ENCODE measurements at regions not wholly inside any gene's neighbourhood (a gene's known extent, or its start where the extent isn't known, plus 50 kb on each side); places are given as distances from the start of the nearest gene placed in this dataset.
A peak's percentile ranks its signal among the peaks of the same experiment; 100 is the strongest.

DNA sequence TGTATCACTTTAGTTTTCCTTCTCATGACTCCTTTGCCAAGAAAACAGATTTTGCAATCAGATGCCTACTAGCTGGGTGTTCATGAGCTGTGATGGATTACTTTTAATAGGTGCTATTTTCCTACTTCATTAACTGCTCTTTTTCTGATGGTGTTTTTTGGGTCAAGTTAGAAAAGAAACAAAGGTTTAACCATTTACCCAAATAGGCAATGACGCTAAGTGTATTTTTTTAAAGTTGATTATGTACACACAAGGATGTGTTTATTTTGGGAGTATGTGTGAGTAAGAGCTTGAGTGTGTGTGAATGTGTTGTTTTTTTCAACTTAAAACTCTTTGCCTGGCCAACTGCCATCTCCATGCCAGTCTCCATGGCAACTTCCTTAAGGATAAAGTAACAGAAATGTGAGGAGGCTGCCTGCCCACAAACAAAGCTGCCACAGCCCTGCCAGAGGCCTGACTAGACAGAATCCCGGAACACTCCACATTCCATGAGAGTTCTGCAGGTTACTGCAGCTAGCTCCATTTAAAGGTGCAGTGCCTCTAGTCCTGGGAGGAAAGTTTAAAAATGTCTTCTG, 215.6 kb upstream of the RBMS3 start:
- DNase-seq, result peak; percentile 56

DNA sequence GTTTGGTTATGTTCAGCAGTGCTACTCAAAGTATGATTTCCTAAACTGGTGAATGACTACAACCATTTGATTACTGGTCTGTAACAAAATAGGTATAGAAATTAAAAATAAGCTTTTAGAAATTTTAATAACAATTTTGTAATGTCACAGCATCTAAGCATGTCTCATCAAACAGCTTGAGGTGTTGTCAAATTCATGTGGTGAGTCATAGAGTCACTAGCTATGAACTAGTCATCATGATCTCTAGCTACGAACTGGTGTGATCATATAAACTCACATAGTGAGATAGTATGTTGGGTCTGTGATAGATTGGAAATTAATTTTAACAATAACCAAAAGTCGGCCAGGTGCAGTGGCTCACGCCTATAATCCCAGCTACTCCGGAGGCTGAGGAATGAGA, 213.9 kb upstream of the RBMS3 start:
- no peak for DNase-seq

DNA sequence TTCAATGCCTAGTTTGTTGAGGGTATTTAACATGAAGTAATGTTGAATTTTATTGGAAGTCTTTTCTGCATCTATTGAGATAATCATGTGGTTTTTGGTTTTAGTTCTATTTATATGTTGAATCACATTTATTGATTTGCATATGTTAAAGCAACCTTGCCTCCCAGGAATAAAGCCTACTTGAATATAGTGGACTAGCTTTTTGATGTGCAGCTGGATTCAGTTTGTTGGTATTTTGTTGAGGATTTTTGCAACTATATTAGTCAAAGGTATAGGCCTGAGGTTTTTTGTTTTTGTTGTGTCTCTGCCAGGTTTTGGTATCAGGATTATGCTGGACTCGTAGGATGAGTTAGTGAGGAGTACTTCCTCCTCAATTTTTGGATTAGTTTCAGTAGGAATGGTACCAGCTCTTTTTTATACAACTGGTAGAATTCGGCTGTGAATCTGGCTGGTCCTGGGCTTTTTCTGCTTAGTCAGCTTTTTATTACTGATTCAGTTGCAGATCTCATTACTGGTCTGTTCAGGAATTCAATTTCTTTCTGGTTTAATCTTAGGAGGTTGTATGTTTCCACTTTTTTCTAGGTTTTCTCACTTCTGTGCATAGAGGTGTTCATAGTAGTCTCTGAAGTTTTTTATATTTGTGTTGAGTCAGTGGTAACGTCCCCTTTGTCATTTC, 209.8 kb upstream of the RBMS3 start:
- DNase-seq, result no peak

DNA sequence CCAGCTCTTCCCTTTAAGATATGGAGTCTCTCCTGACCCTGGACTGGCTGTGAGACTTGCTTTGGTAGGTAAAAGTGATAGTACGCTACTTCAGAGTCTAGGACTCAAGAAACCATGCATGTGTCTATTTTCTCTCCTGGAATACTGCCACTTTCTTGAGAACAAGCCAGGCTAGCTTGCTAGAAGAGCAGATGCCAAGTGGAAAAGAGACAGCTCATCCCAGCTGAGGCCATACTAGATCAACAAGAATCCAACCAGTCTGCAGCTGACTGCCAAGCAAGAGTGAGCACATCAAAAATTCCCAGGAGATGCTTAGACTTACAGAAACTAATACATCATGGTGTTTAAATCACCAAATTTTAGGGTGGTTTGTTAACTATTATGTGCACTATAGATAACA, 208.3 kb upstream of the RBMS3 start:
- DNase-seq, result no peak

DNA sequence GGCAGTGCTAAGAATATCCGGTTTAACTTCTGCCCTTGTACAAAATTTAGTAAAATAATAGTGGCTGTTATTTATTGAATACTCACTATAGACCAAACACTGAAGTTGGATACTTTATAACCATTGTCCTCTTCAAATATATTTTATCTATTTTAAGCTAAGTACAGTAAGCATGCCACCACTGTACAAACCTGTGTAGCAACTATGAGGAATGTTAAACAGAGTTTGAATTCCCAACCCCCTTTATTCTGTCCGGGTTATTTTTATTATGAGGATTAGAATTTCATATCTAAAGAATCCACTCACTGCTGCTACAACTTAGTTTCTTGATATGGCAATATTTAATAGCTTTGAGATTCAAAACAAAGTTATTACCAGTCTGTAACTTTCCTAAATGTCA, 203.5 kb upstream of the RBMS3 start:
- DNase-seq, result no peak

DNA sequence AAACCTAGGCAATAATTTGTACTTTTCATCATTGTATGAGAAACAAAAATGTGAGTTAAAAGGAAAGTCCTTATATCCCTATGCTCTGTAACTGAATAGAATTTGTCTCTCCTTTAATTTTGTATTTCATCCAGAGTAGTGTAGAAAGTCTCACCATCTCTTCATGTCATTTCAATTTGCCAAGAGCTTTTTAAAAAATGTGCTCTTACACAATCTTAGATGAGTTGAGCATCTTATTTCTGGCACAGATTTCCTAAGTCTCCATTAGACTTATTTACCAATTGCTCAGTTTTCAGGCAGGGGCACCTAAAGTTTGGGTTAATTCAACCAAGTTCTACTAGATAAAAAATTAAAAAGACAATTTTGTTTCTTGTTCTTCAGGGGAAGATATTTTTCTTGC, 201.5 kb upstream of the RBMS3 start:
- DNase-seq, result no peak

DNA sequence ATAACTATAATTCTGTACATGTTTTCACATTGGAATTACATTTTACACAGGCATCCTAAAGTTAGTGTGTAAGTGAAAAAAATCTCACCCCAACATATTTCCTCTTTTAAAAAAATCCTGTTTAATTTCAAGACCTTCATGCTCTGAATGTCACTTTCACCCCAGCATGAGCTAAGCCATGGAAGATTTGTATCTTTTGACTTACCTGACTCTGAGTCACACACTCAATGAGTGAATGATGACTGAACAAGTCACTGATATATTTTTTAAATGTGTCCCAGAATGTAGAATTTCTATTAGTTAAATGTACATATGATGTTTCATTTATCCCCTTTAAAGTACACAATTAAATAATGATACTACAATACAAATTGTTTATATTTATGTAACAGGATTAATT, 199.9 kb upstream of the RBMS3 start:
- no peak for DNase-seq

DNA sequence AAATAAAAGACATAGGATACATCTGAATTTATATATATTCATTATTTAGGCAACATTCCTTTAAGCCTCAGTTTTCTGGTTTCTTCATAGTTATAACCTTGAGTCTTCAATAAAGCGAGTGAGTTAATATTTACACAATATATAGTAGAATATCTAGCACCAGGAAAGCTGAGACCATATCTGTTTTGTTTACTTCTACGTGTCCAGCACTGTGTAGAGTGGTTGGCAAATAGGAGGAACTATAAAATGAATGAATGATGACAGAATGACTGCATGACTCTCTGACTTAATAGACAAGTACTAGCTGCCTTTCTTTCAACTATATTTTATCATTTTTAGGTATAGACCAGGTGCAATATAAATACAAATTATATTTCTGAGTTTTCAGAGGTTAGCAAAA, 197.8 kb upstream of the RBMS3 start:
- no peak for DNase-seq

DNA sequence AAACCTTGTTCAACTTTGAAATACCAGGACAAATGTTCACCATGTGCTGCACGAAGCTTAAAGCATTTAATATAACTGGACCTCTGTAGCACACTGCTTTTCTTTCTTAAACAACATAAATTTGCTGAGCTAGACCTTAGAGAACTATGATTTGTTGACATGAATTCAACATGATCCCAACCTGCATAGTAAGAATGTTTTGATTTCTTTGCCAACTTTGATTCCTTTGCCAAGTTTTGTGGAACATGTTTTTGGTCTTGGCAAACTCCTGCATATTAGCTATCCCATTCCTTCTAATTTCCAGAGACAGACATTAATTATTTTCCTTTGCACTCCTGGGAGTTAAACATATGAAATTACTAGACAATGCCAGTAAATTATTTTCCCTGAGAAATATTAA, 197.2 kb upstream of the RBMS3 start:
- DNase-seq, result peak; percentile 47

DNA sequence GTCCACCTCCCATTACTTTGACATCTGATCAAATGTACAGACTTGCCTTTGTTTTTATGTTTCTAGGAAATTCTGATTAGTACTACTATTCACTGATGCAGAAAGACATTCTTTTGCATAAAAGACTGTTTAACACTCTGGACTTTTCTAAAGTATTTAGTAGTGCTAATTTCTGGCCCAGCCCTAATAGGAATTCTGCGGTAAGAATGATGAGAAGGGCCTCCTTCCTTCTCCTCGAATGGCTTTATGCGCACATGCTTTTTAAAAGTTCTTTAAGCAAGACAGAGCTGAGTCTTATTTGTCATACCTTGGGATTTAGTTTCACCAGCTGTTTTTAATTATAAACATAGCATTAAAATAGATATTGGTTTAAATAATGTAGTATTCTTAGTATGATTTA, 192.3 kb upstream of the RBMS3 start:
- no peak for DNase-seq

DNA sequence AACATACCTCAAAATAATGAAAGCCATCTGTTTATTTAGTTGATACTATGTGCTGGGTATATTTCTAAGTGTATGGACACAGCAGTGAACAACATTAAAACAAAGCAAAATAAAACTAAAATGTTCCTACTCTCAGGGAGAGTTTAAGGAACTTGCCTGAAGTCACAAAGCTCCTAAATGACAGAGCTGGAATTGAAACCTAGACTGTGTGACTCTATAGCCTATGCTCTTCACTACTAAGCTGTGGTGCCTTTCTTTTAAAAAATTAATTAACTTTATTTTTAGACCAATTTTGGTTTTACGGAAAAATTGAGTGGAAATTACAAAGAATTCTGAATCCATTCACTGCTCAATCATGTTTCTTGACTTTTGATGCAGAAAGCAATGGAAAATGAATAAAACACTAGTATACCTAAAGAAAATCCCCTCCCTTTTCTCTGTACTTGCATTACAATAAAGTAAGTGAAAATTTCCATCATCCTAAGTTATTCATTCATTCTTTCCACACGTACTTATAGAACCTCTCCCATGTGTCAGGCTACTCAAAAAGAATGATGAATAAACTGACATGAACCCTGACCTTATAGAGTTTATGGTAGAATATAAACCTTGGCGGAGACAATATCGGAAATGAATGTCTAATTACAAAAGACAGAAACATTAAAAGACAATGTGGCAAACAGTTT, 189.8 kb upstream of the RBMS3 start:
- no peak for DNase-seq

DNA sequence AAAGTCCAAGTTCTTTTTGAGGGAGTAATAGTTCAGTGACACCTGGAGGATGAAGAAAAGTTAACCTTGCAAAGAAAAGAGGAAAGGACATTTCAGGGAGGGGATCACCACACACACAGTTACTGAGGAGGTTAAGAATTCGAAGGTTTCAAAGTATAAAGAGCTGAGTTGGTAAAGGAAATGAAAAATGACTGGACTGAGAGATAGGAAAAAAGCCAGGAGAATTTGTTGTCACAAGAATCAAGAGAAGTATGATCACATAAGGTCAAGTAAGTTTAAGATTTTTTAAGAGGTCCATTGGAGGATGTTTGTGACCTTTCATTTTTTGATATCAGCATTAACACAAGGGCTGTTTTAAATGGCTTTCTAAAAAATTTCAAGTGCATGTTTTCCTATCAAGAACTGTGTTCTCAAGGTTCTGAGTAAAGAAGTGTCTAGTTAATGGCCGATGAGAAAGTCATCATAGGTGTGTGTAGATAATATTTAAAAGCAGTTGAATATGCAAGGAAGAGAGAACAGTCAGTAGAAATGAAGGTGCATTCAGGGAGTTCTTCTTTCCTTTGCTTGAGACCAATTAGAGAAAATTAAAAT, 189.2 kb upstream of the RBMS3 start:
- no peak for DNase-seq

DNA sequence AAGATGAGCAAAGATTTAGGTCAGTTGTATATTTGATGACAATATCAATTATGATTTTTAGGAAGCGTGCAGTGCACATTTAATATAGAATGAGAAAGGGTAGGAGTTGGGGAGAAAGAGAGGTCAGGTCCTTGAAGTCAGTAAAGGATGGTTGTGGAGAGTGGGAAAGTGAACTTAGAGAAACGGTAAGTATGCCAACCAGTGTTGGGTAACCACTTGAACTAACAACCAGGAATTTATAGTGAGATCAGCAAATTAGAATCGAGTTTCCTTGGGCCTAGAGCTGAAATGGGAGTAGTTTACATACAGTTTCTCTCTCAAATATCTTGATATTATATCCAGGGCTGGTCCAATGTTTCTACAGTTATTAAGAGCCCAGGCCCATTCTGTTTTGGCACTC, 188.5 kb upstream of the RBMS3 start:
- no peak for DNase-seq

DNA sequence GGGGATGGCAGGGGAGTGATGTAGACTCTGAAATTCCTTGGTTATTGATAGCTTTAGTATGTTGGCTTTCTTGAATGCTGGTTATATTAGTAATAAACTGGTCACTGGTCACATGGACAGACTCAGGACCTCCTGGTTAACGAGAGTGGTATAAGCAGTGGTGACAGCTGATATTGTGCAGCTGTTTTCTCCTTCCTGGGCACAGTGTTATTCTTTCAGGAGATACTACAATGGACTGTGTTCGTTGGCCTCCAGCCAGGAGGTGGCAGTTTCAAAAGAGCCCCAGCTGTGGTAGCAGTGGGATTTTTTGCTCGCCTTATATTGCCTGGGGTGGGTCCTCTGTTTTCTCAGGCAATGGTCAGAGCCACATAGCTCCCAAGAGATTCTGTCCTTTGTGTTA, 181.6 kb upstream of the RBMS3 start:
- peak; percentile 5 for DNase-seq

DNA sequence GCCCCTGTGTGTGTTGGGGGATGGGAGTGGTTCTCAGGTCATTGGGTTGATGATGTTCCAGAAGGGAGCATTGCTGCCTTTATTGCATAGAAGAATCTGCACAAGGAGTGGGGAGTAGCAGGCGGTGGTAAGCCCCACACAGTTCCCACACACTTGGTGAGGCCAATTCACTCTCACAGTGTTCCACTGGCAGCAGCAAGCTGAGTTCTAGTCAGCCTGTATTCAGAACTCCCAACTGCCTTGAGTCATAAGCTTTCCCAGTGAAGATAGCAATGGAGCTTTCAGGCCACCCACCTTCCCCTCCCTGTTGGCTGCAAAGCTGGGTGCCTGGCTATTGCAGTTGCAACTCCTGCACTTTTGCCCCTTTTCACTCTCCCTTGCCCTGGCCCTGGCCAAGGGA, 181.1 kb upstream of the RBMS3 start:
- DNase-seq, result no peak

DNA sequence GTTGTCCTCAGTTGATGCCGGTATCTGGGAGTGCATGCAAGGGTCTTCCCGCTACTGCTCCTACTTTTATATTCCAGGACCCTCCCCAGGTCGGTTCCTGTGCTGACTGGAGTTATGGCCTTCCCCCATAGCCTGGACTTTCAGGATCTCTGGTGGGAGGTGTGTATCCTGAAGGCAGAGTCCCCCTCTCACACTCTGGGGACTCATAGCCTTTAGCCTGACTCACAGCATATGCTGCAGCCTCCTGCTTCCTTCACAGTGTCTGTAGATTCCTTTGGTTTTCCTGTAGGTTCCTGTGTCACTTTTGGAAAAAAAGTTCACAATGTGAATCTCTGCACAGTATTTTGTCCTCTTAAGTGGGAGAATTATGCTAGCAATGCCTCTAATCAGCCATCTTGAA, 180.6 kb upstream of the RBMS3 start:
- no peak for DNase-seq

DNA sequence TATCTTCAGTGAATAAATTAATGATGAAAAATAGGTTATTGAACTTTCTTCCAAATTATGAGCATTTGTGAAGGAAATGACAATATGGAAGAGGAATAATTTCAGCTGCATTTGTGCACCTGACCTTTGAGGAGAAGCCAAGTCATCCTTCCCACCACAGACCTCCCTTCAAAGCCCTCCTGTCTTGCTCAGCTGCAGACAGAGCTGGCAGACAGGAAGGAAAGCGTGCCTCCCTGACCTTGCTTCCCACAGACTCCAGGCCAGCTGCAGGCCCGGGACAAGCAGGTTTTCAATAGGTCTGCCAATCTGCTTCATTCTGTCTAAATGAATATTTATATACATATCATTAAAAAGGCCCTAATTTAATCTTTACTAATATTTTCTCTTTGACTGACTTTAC, 152.9 kb upstream of the RBMS3 start:
- DNase-seq, result no peak

DNA sequence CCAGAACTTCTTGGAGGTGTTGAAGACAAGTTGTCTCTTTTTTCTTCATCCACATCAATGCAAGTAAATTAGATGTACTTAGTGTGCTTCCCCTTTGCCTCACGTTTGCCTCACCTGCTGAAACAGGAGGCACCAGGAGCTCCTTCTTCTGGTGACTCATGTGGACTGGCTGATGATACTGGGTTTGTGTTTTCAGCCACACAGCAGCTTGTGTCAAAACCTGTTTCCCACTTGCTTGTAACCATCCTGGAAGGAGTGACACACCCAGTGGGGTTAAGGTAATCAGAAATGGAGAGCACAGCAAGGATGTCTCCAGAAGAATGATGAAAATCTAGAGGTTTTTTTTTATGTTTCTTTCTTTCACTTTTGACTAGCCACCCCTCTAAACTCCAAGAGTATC, 143.3 kb upstream of the RBMS3 start:
- DNase-seq, result no peak

DNA sequence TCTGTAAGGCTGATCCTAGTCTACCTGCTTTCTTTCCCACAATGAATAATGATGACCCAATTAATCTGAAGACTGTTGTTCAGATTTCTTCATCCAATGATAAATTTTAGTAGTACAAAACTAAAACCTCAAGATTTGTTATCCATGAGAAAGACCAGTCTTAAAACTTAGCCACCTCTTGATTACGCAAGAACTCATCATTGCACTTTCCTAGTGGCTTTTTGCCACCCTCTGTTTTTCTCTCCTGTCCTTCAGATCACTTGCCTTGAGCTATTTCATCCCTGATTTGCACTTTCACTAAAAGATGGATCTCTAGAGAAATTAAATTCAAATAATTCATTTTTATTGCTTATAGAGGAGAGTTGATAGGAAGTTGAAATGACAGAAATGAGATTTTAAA, 142.7 kb upstream of the RBMS3 start:
- no peak for DNase-seq

DNA sequence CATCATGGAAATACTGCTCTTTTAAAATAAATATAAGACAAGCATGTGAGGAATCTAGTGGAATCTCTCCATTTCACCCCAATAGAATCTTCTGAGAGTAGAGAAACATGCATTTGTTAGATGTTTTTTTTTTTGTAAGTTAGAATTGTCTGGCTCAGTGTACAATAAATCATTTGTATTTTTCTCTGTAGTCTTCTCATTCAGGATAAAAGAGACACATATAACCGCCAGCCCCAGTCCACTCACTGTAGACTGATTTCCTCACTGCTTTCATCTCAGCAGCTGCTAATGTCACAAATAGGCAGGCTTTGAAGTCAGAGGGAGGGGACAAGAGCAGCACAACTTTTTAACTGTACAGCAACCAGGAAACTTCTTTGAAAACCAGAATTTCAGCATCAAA, 140.2 kb upstream of the RBMS3 start:
- no peak for DNase-seq

DNA sequence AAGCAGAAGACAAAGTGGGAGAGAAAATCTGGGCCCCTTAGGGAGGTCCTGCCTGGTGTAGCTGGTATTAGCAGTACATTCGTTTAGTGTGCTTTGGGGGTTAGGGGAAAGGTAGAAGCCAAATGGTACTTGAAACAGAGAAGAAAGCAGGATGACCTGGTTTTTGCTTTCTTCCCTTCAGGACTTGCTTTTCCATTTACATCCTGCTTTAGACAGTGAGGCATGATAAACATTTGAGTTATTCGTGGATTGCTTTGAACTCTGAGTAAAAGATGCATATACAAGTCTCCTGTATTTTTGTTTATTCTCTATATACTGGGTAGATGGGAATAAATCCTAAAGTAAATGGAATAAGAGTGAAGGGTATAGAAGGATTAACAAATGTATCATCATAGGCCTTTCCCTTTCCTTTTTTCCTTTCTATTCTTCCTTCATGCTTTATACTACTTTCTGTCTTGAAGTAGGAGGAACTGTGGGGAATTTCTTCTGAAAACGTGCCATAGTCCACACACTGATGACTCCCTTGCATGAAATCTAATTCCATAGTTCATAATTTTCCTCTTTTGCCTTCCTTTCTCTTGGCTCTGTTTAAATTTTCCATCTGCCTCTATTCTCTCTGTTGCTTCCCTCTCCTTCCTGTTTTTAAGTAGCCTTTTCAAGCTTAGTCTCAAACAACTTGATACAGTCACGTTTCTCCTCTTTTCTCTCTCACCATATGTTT, 139.5 kb upstream of the RBMS3 start:
- peak; percentile 64 for DNase-seq

DNA sequence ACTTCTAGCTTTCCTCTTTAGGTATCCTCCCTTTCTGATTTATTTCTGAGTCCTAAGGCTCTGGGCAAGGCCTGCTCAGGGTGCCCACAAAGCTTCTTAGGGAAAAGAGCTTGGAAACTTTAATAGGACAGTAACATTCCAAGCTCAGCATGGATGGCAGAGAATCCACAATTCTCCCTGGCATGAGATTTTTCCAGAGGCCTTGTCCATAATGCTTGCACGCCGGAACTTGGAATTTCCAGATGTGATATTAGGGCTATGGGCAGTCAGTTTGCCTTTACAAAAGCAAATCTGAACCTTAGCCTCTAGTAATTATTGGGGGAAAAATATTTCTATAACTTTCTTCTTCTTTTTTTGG, 139.0 kb upstream of the RBMS3 start:
- no peak for DNase-seq

DNA sequence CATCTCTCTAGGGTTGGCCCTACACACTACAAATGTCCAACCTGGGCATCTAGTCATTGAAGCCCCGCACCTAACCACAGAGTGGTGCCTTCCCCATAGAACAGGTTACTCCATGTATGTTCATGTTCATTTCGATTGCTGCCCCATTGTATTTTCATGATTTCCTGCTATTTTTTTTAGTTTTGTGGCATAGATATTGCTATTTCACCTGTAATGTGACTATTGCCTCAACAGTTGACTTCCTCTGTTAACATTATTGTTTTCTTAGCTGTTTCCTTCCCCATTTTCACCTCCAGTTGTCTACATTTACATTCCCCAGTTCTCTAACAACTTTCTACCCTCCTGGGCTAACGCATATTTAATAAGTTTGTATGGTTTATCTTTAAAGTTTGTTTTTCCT, 137.7 kb upstream of the RBMS3 start:
- DNase-seq, result no peak

DNA sequence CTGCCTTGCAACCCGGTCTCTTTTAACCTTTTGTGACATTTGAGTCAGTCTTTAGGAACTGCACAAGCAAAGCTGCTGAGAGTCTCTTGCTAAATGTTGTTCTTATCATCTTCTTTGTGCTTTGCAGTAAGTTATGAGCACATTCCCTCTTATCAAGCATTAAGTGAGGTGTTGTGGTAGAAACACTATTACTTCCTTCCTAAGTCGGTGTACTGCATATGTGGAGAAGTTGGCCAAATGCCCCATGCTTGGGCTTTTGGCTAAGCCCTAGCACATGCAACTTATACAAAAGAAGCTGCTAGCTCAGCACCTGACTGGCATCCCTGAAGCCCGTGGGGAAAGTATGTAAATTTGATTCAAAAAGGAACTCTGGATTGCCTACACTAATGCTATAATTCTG, 136.5 kb upstream of the RBMS3 start:
- no peak for DNase-seq

Measured in hindlimb muscle (tissue), 1 donor.